Skin of body (tissue), 1 donor: ENCODE measurements at regions not wholly inside any gene's neighbourhood (a gene's known extent, or its start where the extent isn't known, plus 50 kb on each side); places are given as distances from the start of the nearest gene placed in this dataset.
"Not testable (repeated sequence)": the region's sequence is repeated elsewhere in the genome, so short reads cannot be mapped to it uniquely, and the experiment has no call there.

Experiments used
- DNase-seq: peaks from one replicate; lab custom pipeline; 2025; lab: John Stamatoyannopoulos, UW

GRCh38 chr5:67816456-67816855, 399.1 kb upstream of the PIK3R1 start:
- DNase-seq = no peak

- DNase-seq = no peak
Measured at GRCh38 chr5:67815455-67816391, 399.8 kb upstream of the PIK3R1 start.

GRCh38 chr5:67814569-67815311, 400.8 kb upstream of the PIK3R1 start:
- DNase-seq = no peak

- DNase-seq = no peak
Measured at GRCh38 chr5:67813877-67814539, 401.5 kb upstream of the PIK3R1 start.

GRCh38 chr5:67809589-67809988, 406.0 kb upstream of the PIK3R1 start:
- DNase-seq = no peak

GRCh38 chr5:67808340-67808739, 407.2 kb upstream of the PIK3R1 start:
- DNase-seq = no peak

GRCh38 chr5:67807439-67807888, 408.1 kb upstream of the PIK3R1 start:
- DNase-seq = no peak

- no peak for DNase-seq
Measured at GRCh38 chr5:67806654-67807438, 408.7 kb upstream of the PIK3R1 start.

GRCh38 chr5:67805666-67806348, 409.7 kb upstream of the PIK3R1 start:
- no peak for DNase-seq

- no peak for DNase-seq
Measured at GRCh38 chr5:67802766-67803165, 412.8 kb upstream of the PIK3R1 start.

GRCh38 chr5:67799732-67800234, 415.8 kb upstream of the PIK3R1 start:
- DNase-seq = no peak

- DNase-seq = not testable (repeated sequence)
Measured at GRCh38 chr5:67798470-67798869, 417.1 kb upstream of the PIK3R1 start.

GRCh38 chr5:67795781-67796477, 419.6 kb upstream of the PIK3R1 start:
- DNase-seq = no peak

GRCh38 chr5:67793966-67794365, 421.6 kb upstream of the PIK3R1 start:
- no peak for DNase-seq

- DNase-seq = no peak
Measured at GRCh38 chr5:67793418-67793817, 422.1 kb upstream of the PIK3R1 start.

GRCh38 chr5:67792891-67793290, 422.7 kb upstream of the PIK3R1 start:
- DNase-seq = no peak

- DNase-seq = no peak
Measured at GRCh38 chr5:67790390-67790789, 425.2 kb upstream of the PIK3R1 start.

GRCh38 chr5:67779893-67780623, 435.5 kb upstream of the PIK3R1 start:
- not testable (repeated sequence) for DNase-seq

- DNase-seq = no peak
Measured at GRCh38 chr5:67774786-67775185, 440.8 kb upstream of the PIK3R1 start.
